RWPE1 (cell line): ENCODE measurements at regions not wholly inside any gene's neighbourhood (a gene's known extent, or its start where the extent isn't known, plus 50 kb on each side); places are given as distances from the start of the nearest gene placed in this dataset.

ENCODE experiments used
- CTCF ChIA-PET: fragments of 350-600 bp; sonication (Branson Sonifier 250); formaldehyde crosslinking; extraction: SDS; loops from one replicate; lab custom pipeline; 2021; lab: Yijun Ruan, JAX
- POLR2A ChIA-PET: fragments of 400-600 bp; formaldehyde crosslinking; extraction: SDS; loops from one replicate; lab custom pipeline; 2020; ENCODE audit warnings: antibody characterized with exemption; ENCODE audit not compliant: low non-redundant PET; lab: Yijun Ruan, JAX
- DNase-seq: peaks from one replicate; pipeline ENCODE4 v3.0.0; 2012; ENCODE audit warnings: low spot score
- H3K27ac ChIP-seq: fragments of 450-650 bp; 2 replicates; pipeline ENCODE4 v1.5.1; 2017
- CTCF ChIP-seq: fragments of 450-650 bp; conservative IDR thresholded peaks from 2 replicates; pipeline ENCODE4 v1.5.1; 2017; ENCODE audit warnings: low read depth, mild to moderate bottlenecking

- POLR2A ChIA-PET: no interaction called here
These were observed 441.4 kb downstream of the SLC4A3 start for GRCh38 chr2:220068846-220069245.

DNA sequence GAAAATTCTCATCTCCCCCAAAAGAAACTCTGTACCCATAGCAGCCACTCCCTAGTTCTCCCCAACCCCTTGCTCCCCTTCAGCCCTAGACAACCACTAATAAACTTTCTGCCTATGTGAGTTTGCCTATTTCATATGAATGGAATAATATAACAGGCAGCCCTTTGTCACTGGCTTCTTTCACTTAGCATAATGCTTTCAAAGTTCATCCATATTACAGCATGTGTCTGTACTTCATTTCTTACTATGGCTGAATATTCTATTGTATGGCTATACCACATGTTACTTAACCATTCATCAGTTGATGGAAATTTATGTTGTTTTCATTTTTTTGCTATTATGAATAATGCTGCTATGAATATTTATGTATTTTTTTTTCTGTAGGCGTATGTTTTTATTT lies 442.9 kb downstream of the SLC4A3 start:
- ChIA-PET POLR2A (no interaction called here), CTCF (no interaction called here)

More at GRCh38 chr2:220068846-220069245, 441.4 kb downstream of the SLC4A3 start:
- CTCF ChIA-PET: no interaction called here
- no peak for DNase-seq
- H3K27ac ChIP-seq: no peak overlapping the region
- no peak for TF ChIP-seq CTCF

GRCh38 chr2:220071696-220072095 lies 444.3 kb downstream of the SLC4A3 start:
- POLR2A ChIA-PET: no interaction called here
- CTCF ChIA-PET: no interaction called here
- no peak for TF ChIP-seq CTCF
- no peak overlapping the region for H3K27ac ChIP-seq
- DNase-seq: no peak

More for the DNA sequence above, 442.9 kb downstream of the SLC4A3 start:
- H3K27ac ChIP-seq: no peak overlapping the region
- no peak for TF ChIP-seq CTCF
- DNase-seq: no peak

DNA sequence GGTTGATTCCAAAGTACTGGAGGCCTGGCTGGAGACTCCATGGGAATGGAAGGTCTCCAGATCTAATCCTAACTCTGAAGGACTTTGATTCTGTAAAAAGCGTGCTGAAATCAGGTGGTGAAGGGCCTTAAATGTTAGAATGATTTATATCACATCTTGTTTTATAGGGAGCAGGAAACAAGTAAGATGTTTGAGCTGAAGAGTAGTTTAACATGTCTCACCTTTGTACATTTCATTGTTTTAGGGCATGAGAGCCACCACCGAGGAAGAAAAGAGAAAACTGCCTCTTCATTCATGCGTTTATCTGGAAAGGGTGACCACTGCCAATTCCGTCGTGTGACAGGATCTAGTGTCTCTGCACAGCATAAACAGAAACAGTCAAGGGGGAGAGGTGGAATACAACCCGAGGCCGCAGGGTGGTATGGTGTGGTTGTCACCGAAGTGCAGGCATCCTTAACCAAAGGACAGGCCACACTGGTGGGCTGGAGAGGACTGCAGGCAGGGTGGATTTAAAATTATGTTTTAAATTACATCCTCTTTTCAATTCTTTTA lies 445.3 kb downstream of the SLC4A3 start:
- ChIA-PET POLR2A (no interaction called here), CTCF (no interaction called here)
- no peak overlapping the region for H3K27ac ChIP-seq
- TF ChIP-seq CTCF: no peak
- no peak for DNase-seq

DNA sequence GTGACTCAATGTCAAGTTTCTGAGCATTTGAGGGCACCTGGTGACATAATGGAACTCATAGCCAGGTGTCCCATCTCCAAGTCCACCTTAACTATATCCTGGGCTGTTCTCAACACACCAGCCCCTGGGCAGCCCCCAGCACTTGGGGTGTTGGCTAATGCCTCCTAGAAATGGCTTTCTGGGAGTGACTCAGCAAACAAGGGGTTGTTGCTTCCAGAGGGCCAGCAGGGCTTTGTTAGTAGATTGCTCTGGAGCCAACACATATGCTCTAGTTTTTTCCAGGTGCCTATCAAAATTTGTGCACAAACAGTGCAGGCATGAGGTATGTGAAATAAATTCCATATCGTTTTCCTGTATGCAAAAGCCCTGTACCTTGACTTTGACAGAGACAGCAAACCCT lies 448.4 kb downstream of the SLC4A3 start:
- no peak overlapping the region for H3K27ac ChIP-seq
- ChIA-PET CTCF (no interaction called here), POLR2A (no interaction called here)
- DNase-seq: no peak
- TF ChIP-seq CTCF: no peak

GRCh38 chr2:220076734-220077133 lies 449.3 kb downstream of the SLC4A3 start:
- ChIA-PET POLR2A (no interaction called here), CTCF (interaction anchor here (1.2 kb wide), 1 partner anchor 133 kb away, joined by 3 read pairs; no protein-coding TSS in a partner anchor)
- TF ChIP-seq CTCF: no peak
- H3K27ac ChIP-seq: no peak overlapping the region
- DNase-seq: no peak
